ENCODE measurements at regions not wholly inside any gene's neighbourhood (a gene's known extent, or its start where the extent isn't known, plus 50 kb on each side); places are given as distances from the start of the nearest gene placed in this dataset.

- intact Hi-C loops (cut with DNase I) = no loop called here
- no peaks in the 10 kb centered on the region for H3K36me3 ChIP-seq
- WGBS, 3 donors = 60 to 74% (median 74%) methylated on average over 2 of the region's 2 CpGs
- no peak for DNase-seq
- no peaks in the 10 kb centered on the region for H3K27me3 ChIP-seq
- H3K27ac ChIP-seq = no peak overlapping the region
- H3K4me3 ChIP-seq = no peak overlapping the region
- TF ChIP-seq EP300 (IDR thresholded peaks at IDR 0.05) = no peak
- no peak for TF ChIP-seq POLR2A (IDR thresholded peaks at IDR 0.05)
- TF ChIP-seq CTCF (IDR thresholded peaks at IDR 0.05) = no peak
- no peaks in the 10 kb centered on the region for H3K9me3 ChIP-seq
- no peaks in the 10 kb centered on the region for H3K4me1 ChIP-seq (ENCODE audit: insufficient read depth)
These were observed 459.0 kb upstream of the KLF4 start for GRCh38 chr9:107948601-107949000.

- Histone ChIP-seq H3K4me3 (no peak overlapping the region), H3K4me1 (ENCODE audit: insufficient read depth) (no peaks in the 10 kb centered on the region), H3K27ac (no peak overlapping the region), H3K27me3 (no peaks in the 10 kb centered on the region), H3K36me3 (no peaks in the 10 kb centered on the region), H3K9me3 (no peaks in the 10 kb centered on the region)
- TF ChIP-seq CTCF (IDR thresholded peaks at IDR 0.05) (no peak), POLR2A (IDR thresholded peaks at IDR 0.05) (no peak), EP300 (IDR thresholded peaks at IDR 0.05) (no peak)
- 69 to 80% (median 80%) methylated on average over 6 of the region's 6 CpGs for WGBS, 3 donors
- no peak for DNase-seq
- intact Hi-C loops (cut with DNase I) = no loop called here
These were observed 458.5 kb upstream of the KLF4 start for GRCh38 chr9:107948086-107948485.

- H3K27ac ChIP-seq = no peak overlapping the region
- no peak for DNase-seq
- no peak for TF ChIP-seq POLR2A (IDR thresholded peaks at IDR 0.05)
- TF ChIP-seq EP300 (IDR thresholded peaks at IDR 0.05) = no peak
- TF ChIP-seq CTCF (IDR thresholded peaks at IDR 0.05) = no peak
- H3K4me3 ChIP-seq = no peak overlapping the region
- no peaks in the 10 kb centered on the region for H3K9me3 ChIP-seq
- no peaks in the 10 kb centered on the region for H3K27me3 ChIP-seq
- 66 to 77% (median 73%) methylated on average over 5 of the region's 5 CpGs for WGBS, 3 donors
- no peaks in the 10 kb centered on the region for H3K4me1 ChIP-seq (ENCODE audit: insufficient read depth)
- intact Hi-C loops (cut with DNase I) = no loop called here
- H3K36me3 ChIP-seq = no peaks in the 10 kb centered on the region
These were observed 457.0 kb upstream of the KLF4 start for GRCh38 chr9:107946364-107947141.

- no peaks in the 10 kb centered on the region for H3K9me3 ChIP-seq
- H3K27me3 ChIP-seq = no peaks in the 10 kb centered on the region
- no peak overlapping the region for H3K27ac ChIP-seq
- no peak for DNase-seq
- intact Hi-C loops (cut with DNase I) = no loop called here
- no peaks in the 10 kb centered on the region for H3K36me3 ChIP-seq
- no peak overlapping the region for H3K4me3 ChIP-seq
- TF ChIP-seq EP300 (IDR thresholded peaks at IDR 0.05) (no peak), CTCF (IDR thresholded peaks at IDR 0.05) (no peak), POLR2A (IDR thresholded peaks at IDR 0.05) (no peak)
- WGBS, 3 donors = 51 to 52% (median 51%) methylated on average over 2 of the region's 2 CpGs
- no peaks in the 10 kb centered on the region for H3K4me1 ChIP-seq (ENCODE audit: insufficient read depth)
These were observed 456.4 kb upstream of the KLF4 start for GRCh38 chr9:107945961-107946360.
